ENCODE measurements at regions not wholly inside any gene's neighbourhood (a gene's known extent, or its start where the extent isn't known, plus 50 kb on each side); places are given as distances from the start of the nearest gene placed in this dataset.

- Histone ChIP-seq H3K9ac (no peak overlapping the region), H3K4me3 (IDR thresholded peaks at IDR 0.05; ENCODE audit: insufficient read depth, low read depth, low read length) (no peak overlapping the region), H3K4me1 (ENCODE audit: low read depth, poor library complexity, severe bottlenecking) (peaks cover 12% of the 10 kb centered on the region), H3K36me3 (ENCODE audit: insufficient read depth) (no peaks in the 10 kb centered on the region), H3K4me2 (peak overlapping the region; percentile 16; the same call in 1 of the 2 replicates), H4K20me1 (ENCODE audit: insufficient read depth) (no peaks in the 10 kb centered on the region), H3K27ac (peak overlapping the region; percentile 1; the same call in 1 of the 2 replicates), H3K79me2 (ENCODE audit: insufficient read depth, low read depth) (no peaks in the 10 kb centered on the region), H2AFZ (ENCODE audit: low read depth) (no peak overlapping the region), H3K27me3 (ENCODE audit: insufficient read depth, low read depth) (no peaks in the 10 kb centered on the region)
- TF ChIP-seq, protein P1, sequence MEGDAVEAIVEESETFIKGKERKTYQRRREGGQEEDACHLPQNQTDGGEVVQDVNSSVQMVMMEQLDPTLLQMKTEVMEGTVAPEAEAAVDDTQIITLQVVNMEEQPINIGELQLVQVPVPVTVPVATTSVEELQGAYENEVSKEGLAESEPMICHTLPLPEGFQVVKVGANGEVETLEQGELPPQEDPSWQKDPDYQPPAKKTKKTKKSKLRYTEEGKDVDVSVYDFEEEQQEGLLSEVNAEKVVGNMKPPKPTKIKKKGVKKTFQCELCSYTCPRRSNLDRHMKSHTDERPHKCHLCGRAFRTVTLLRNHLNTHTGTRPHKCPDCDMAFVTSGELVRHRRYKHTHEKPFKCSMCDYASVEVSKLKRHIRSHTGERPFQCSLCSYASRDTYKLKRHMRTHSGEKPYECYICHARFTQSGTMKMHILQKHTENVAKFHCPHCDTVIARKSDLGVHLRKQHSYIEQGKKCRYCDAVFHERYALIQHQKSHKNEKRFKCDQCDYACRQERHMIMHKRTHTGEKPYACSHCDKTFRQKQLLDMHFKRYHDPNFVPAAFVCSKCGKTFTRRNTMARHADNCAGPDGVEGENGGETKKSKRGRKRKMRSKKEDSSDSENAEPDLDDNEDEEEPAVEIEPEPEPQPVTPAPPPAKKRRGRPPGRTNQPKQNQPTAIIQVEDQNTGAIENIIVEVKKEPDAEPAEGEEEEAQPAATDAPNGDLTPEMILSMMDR (conservative IDR thresholded peaks at IDR 0.05; ENCODE audit: low read depth, low read length) = no peak
Measured at GRCh38 chr10:36383349-36383748, 741.3 kb upstream of the FZD8 start.

DNA sequence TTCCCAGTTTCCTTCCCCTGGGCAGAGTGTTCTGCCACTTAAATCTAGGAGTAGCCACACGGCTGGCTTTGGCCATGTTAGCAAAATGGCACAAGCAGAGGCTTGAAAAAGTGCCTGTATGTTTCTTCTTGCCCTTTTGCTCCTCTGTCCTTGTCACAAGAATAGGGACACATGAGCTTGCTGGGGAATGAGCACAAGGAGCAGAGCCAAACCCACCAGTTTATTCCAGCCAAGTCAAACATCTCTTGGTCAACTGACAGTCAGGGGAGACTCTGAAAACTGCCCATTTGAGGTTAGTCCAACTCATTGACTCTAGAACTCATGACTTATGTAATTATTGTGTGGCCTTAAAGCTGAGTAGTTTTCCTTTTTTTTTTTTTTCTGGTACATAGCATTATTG is 739.7 kb upstream of the FZD8 start:
- Histone ChIP-seq H3K4me3 (IDR thresholded peaks at IDR 0.05; ENCODE audit: insufficient read depth, low read depth, low read length) (no peak overlapping the region), H3K27me3 (ENCODE audit: insufficient read depth, low read depth) (no peaks in the 10 kb centered on the region), H3K4me1 (ENCODE audit: low read depth, poor library complexity, severe bottlenecking) (peaks cover 12% of the 10 kb centered on the region), H3K27ac (no peak overlapping the region), H4K20me1 (ENCODE audit: insufficient read depth) (no peaks in the 10 kb centered on the region), H2AFZ (ENCODE audit: low read depth) (no peak overlapping the region), H3K79me2 (ENCODE audit: insufficient read depth, low read depth) (no peaks in the 10 kb centered on the region), H3K36me3 (ENCODE audit: insufficient read depth) (no peaks in the 10 kb centered on the region), H3K4me2 (no peak overlapping the region), H3K9ac (no peak overlapping the region)
- TF ChIP-seq, protein P1 (conservative IDR thresholded peaks at IDR 0.05; ENCODE audit: low read depth, low read length) = no peak

GRCh38 chr10:36380538-36380937 is 738.4 kb upstream of the FZD8 start:
- H3K4me2 ChIP-seq = no peak overlapping the region
- no peak overlapping the region for H3K9ac ChIP-seq
- peaks cover 12% of the 10 kb centered on the region for H3K4me1 ChIP-seq (ENCODE audit: low read depth, poor library complexity, severe bottlenecking)
- no peaks in the 10 kb centered on the region for H3K36me3 ChIP-seq (ENCODE audit: insufficient read depth)
- H3K4me3 ChIP-seq (IDR thresholded peaks at IDR 0.05; ENCODE audit: insufficient read depth, low read depth, low read length) = no peak overlapping the region
- no peaks in the 10 kb centered on the region for H3K79me2 ChIP-seq (ENCODE audit: insufficient read depth, low read depth)
- H2AFZ ChIP-seq (ENCODE audit: low read depth) = no peak overlapping the region
- TF ChIP-seq, protein P1 (conservative IDR thresholded peaks at IDR 0.05; ENCODE audit: low read depth, low read length) = no peak
- no peak overlapping the region for H3K27ac ChIP-seq
- H3K27me3 ChIP-seq (ENCODE audit: insufficient read depth, low read depth) = no peaks in the 10 kb centered on the region
- H4K20me1 ChIP-seq (ENCODE audit: insufficient read depth) = no peaks in the 10 kb centered on the region

GRCh38 chr10:36375107-36375506 is 733.0 kb upstream of the FZD8 start:
- Histone ChIP-seq H3K4me2 (no peak overlapping the region), H3K79me2 (ENCODE audit: insufficient read depth, low read depth) (no peaks in the 10 kb centered on the region), H3K36me3 (ENCODE audit: insufficient read depth) (no peaks in the 10 kb centered on the region), H2AFZ (ENCODE audit: low read depth) (no peak overlapping the region), H3K4me1 (ENCODE audit: low read depth, poor library complexity, severe bottlenecking) (no peaks in the 10 kb centered on the region), H3K27me3 (ENCODE audit: insufficient read depth, low read depth) (no peaks in the 10 kb centered on the region), H3K27ac (no peak overlapping the region), H4K20me1 (ENCODE audit: insufficient read depth) (no peaks in the 10 kb centered on the region), H3K4me3 (IDR thresholded peaks at IDR 0.05; ENCODE audit: insufficient read depth, low read depth, low read length) (no peak overlapping the region), H3K9ac (no peak overlapping the region)
- TF ChIP-seq, protein P1 (conservative IDR thresholded peaks at IDR 0.05; ENCODE audit: low read depth, low read length) = no peak

All from KMS-11 (cell line).